ENCODE measurements at regions not wholly inside any gene's neighbourhood (a gene's known extent, or its start where the extent isn't known, plus 50 kb on each side); places are given as distances from the start of the nearest gene placed in this dataset.

GRCh38 chr18:65363911-65364632, 386.7 kb upstream of the CDH7 start:
- Histone ChIP-seq H3K27me3 (ENCODE audit: insufficient read depth, low read depth, low read length) (no peaks in the 10 kb centered on the region), H3K27ac (ENCODE audit: low read length) (no peak overlapping the region), H3K9me2 (ENCODE audit: insufficient read depth, low read length) (no peaks in the 10 kb centered on the region), H3K36me3 (ENCODE audit: insufficient read depth, low read length) (no peaks in the 10 kb centered on the region), H2AFZ (ENCODE audit: low read depth, low read length) (no peak overlapping the region), H3K4me2 (ENCODE audit: low read length) (no peak overlapping the region), H3F3A (ENCODE audit: insufficient read depth, low read length, poor library complexity, severe bottlenecking) (no peaks in the 10 kb centered on the region), H3K9ac (ENCODE audit: low read length) (no peak overlapping the region), H3K79me2 (replicated peaks; ENCODE audit: insufficient read depth, low read length) (no peaks in the 10 kb centered on the region), H4K20me1 (ENCODE audit: insufficient read depth) (no peaks in the 10 kb centered on the region), H3K9me3 (ENCODE audit: low read length) (no peaks in the 10 kb centered on the region), H3K4me3 (ENCODE audit: low read length) (no peak overlapping the region)
- TF ChIP-seq RAD21 (conservative IDR thresholded peaks at IDR 0.05) = no peak
- no peak for TF ChIP-seq REST (IDR thresholded peaks at IDR 0.05; ENCODE audit: borderline replicate concordance)
- TF ChIP-seq MXI1 (conservative IDR thresholded peaks at IDR 0.05; ENCODE audit: poor library complexity, severe bottlenecking) = no peak
- no peak for TF ChIP-seq CTCF (IDR thresholded peaks at IDR 0.05; ENCODE audit: poor library complexity, severe bottlenecking)
- TF ChIP-seq SMC3 (conservative IDR thresholded peaks at IDR 0.05; ENCODE audit: poor library complexity) = no peak
- TF ChIP-seq EP300 (conservative IDR thresholded peaks at IDR 0.05; ENCODE audit: poor library complexity, severe bottlenecking) = no peak
- no peak for TF ChIP-seq EZH2 (IDR thresholded peaks at IDR 0.05; ENCODE audit: borderline replicate concordance, insufficient read depth, low read length, poor library complexity, severe bottlenecking)
- TF ChIP-seq POLR2AphosphoS5 (IDR thresholded peaks at IDR 0.05) = no peak
- no peak for TF ChIP-seq TAF1 (IDR thresholded peaks at IDR 0.05; ENCODE audit: low read depth)

- Histone ChIP-seq H3K9ac (ENCODE audit: low read length) (no peak overlapping the region), H3K9me2 (ENCODE audit: insufficient read depth, low read length) (no peaks in the 10 kb centered on the region), H3K79me2 (replicated peaks; ENCODE audit: insufficient read depth, low read length) (no peaks in the 10 kb centered on the region), H3K27me3 (ENCODE audit: insufficient read depth, low read depth, low read length) (no peaks in the 10 kb centered on the region), H3K27ac (ENCODE audit: low read length) (no peak overlapping the region), H3K36me3 (ENCODE audit: insufficient read depth, low read length) (no peaks in the 10 kb centered on the region), H3K4me2 (ENCODE audit: low read length) (no peak overlapping the region), H4K20me1 (ENCODE audit: insufficient read depth) (no peaks in the 10 kb centered on the region), H3K9me3 (ENCODE audit: low read length) (no peaks in the 10 kb centered on the region), H3K4me3 (ENCODE audit: low read length) (no peak overlapping the region), H3F3A (ENCODE audit: insufficient read depth, low read length, poor library complexity, severe bottlenecking) (no peaks in the 10 kb centered on the region), H2AFZ (ENCODE audit: low read depth, low read length) (no peak overlapping the region)
- TF ChIP-seq EP300 (conservative IDR thresholded peaks at IDR 0.05; ENCODE audit: poor library complexity, severe bottlenecking) = no peak
- no peak for TF ChIP-seq SMC3 (conservative IDR thresholded peaks at IDR 0.05; ENCODE audit: poor library complexity)
- no peak for TF ChIP-seq POLR2AphosphoS5 (IDR thresholded peaks at IDR 0.05)
- TF ChIP-seq TAF1 (IDR thresholded peaks at IDR 0.05; ENCODE audit: low read depth) = no peak
- TF ChIP-seq MXI1 (conservative IDR thresholded peaks at IDR 0.05; ENCODE audit: poor library complexity, severe bottlenecking) = no peak
- no peak for TF ChIP-seq CTCF (IDR thresholded peaks at IDR 0.05; ENCODE audit: poor library complexity, severe bottlenecking)
- TF ChIP-seq RAD21 (conservative IDR thresholded peaks at IDR 0.05) = no peak
- no peak for TF ChIP-seq EZH2 (IDR thresholded peaks at IDR 0.05; ENCODE audit: borderline replicate concordance, insufficient read depth, low read length, poor library complexity, severe bottlenecking)
- no peak for TF ChIP-seq REST (IDR thresholded peaks at IDR 0.05; ENCODE audit: borderline replicate concordance)
These were observed 387.8 kb upstream of the CDH7 start for GRCh38 chr18:65363011-65363410.

All from neural cell (in vitro differentiated cells).